ENCODE measurements at regions not wholly inside any gene's neighbourhood (a gene's known extent, or its start where the extent isn't known, plus 50 kb on each side); places are given as distances from the start of the nearest gene placed in this dataset.
"Not testable (repeated sequence)": the region's sequence is repeated elsewhere in the genome, so short reads cannot be mapped to it uniquely, and the experiment has no call there.

GRCh38 chr5:110304176-110304575 lies 422.3 kb downstream of the TMEM232 start:
- DNase-seq (ENCODE audit: low spot score), result no peak

GRCh38 chr5:110306650-110307049 lies 419.8 kb downstream of the TMEM232 start:
- DNase-seq (ENCODE audit: low spot score), result no peak

GRCh38 chr5:110309222-110309621 lies 417.2 kb downstream of the TMEM232 start:
- DNase-seq (ENCODE audit: low spot score), result no peak

- not testable (repeated sequence) for DNase-seq (ENCODE audit: low spot score)
These were observed 409.9 kb downstream of the TMEM232 start for GRCh38 chr5:110316566-110316965.

GRCh38 chr5:110321117-110321516 lies 405.4 kb downstream of the TMEM232 start:
- peak; percentile 3 for DNase-seq (ENCODE audit: low spot score)

GRCh38 chr5:110323357-110323756 lies 403.1 kb downstream of the TMEM232 start:
- no peak for DNase-seq (ENCODE audit: low spot score)

GRCh38 chr5:110323832-110324231 lies 402.6 kb downstream of the TMEM232 start:
- DNase-seq (ENCODE audit: low spot score), result no peak

- no peak for DNase-seq (ENCODE audit: low spot score)
These were observed 401.6 kb downstream of the TMEM232 start for GRCh38 chr5:110324876-110325275.

GRCh38 chr5:110329955-110330525 lies 396.4 kb downstream of the TMEM232 start:
- no peak for DNase-seq (ENCODE audit: low spot score)

- DNase-seq (ENCODE audit: low spot score), result peak; percentile 8
These were observed 393.1 kb downstream of the TMEM232 start for GRCh38 chr5:110333384-110333783.

GRCh38 chr5:110335361-110336066 lies 391.0 kb downstream of the TMEM232 start:
- DNase-seq (ENCODE audit: low spot score), result no peak

GRCh38 chr5:110338341-110339083 lies 388.0 kb downstream of the TMEM232 start:
- no peak for DNase-seq (ENCODE audit: low spot score)

GRCh38 chr5:110339399-110339798 lies 387.1 kb downstream of the TMEM232 start:
- DNase-seq (ENCODE audit: low spot score), result no peak

- no peak for DNase-seq (ENCODE audit: low spot score)
These were observed 384.6 kb downstream of the TMEM232 start for GRCh38 chr5:110341836-110342235.

- no peak for DNase-seq (ENCODE audit: low spot score)
These were observed 383.8 kb downstream of the TMEM232 start for GRCh38 chr5:110342683-110343082.

- DNase-seq (ENCODE audit: low spot score), result no peak
These were observed 382.9 kb downstream of the TMEM232 start for GRCh38 chr5:110343616-110344015.

GRCh38 chr5:110345623-110346022 lies 380.8 kb downstream of the TMEM232 start:
- no peak for DNase-seq (ENCODE audit: low spot score)

GRCh38 chr5:110346893-110347358 lies 379.5 kb downstream of the TMEM232 start:
- no peak for DNase-seq (ENCODE audit: low spot score)

- no peak for DNase-seq (ENCODE audit: low spot score)
These were observed 378.7 kb downstream of the TMEM232 start for GRCh38 chr5:110347781-110348180.

GRCh38 chr5:110351430-110351829 lies 375.0 kb downstream of the TMEM232 start:
- DNase-seq (ENCODE audit: low spot score), result no peak

GRCh38 chr5:110354311-110354710 lies 372.2 kb downstream of the TMEM232 start:
- no peak for DNase-seq (ENCODE audit: low spot score)

- DNase-seq (ENCODE audit: low spot score), result no peak
These were observed 371.4 kb downstream of the TMEM232 start for GRCh38 chr5:110354915-110355644.
